Lower lobe of right lung (tissue), 2 donors: ENCODE measurements at regions not wholly inside any gene's neighbourhood (a gene's known extent, or its start where the extent isn't known, plus 50 kb on each side); places are given as distances from the start of the nearest gene placed in this dataset.

Source experiments
- ATAC-seq, 2 donors: fragments of 200-7000 bp; cut with Tn5 transposase; one replicate each; pipeline ENCODE4 v1.9.1; 2020 to 2022; ENCODE audit warnings: mild to moderate bottlenecking in 2 of 2, moderate library complexity in 2 of 2
- DNase-seq: peaks from one replicate; pipeline ENCODE4 v3.0.0-alpha.2; 2020
- H3K27ac ChIP-seq: fragments of 200-600 bp; one replicate; pipeline ENCODE4 v1.8.0; 2022
- H3K27me3 ChIP-seq: fragments of 200-600 bp; one replicate; pipeline ENCODE4 v1.8.0; 2022; ENCODE audit warnings: low read depth
- H3K36me3 ChIP-seq: fragments of 200-600 bp; one replicate; pipeline ENCODE4 v1.8.0; 2022; ENCODE audit warnings: mild to moderate bottlenecking
- H3K4me1 ChIP-seq: fragments of 200-600 bp; one replicate; pipeline ENCODE4 v1.8.0; 2022
- H3K4me3 ChIP-seq: fragments of 200-600 bp; one replicate; pipeline ENCODE4 v1.8.0; 2022; ENCODE audit warnings: mild to moderate bottlenecking
- H3K9me3 ChIP-seq: fragments of 200-600 bp; one replicate; pipeline ENCODE4 v1.8.0; 2022
- intact Hi-C: fragments of 100-400 bp; cut with DNase I; formaldehyde crosslinking; loops from one replicate; pipeline ENCODE4 v1.11.0; 2022
- TF ChIP-seq, protein P1 (sequence below): fragments of 200-600 bp; IDR thresholded peaks from one replicate; pipeline ENCODE4 v1.8.0; 2022; ENCODE audit warnings: antibody characterized with exemption, mild to moderate bottlenecking
- donor health status: DM: no; HTN: yes; CAD: no; lungs with severe emphysema.

DNA sequence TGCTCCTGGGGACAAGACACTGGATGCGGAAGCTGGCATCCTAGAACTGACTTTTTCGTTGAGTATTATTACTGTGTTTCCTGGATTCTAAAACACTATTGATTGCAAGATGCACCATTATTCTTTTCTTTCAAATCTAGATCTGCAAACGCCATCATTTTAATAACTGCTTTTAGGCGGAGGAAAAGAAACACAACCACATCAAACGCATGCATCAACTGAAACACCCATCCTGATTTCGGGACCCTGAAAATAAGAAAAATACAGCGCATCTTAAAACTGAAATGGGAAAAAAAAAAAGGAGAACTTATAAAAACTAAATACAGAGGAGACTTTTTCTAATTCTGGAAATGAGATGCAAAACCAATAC lies 103.7 kb upstream of the MAX start:
- no peak for DNase-seq
- peaks cover under 1% of the 10 kb centered on the region for H3K4me1 ChIP-seq
- intact Hi-C loops = no loop called here
- H3K36me3 ChIP-seq = no peaks in the 10 kb centered on the region
- no peak overlapping the region for H3K27ac ChIP-seq
- no peak for ATAC-seq
- no peaks in the 10 kb centered on the region for H3K9me3 ChIP-seq
- TF ChIP-seq, protein P1, sequence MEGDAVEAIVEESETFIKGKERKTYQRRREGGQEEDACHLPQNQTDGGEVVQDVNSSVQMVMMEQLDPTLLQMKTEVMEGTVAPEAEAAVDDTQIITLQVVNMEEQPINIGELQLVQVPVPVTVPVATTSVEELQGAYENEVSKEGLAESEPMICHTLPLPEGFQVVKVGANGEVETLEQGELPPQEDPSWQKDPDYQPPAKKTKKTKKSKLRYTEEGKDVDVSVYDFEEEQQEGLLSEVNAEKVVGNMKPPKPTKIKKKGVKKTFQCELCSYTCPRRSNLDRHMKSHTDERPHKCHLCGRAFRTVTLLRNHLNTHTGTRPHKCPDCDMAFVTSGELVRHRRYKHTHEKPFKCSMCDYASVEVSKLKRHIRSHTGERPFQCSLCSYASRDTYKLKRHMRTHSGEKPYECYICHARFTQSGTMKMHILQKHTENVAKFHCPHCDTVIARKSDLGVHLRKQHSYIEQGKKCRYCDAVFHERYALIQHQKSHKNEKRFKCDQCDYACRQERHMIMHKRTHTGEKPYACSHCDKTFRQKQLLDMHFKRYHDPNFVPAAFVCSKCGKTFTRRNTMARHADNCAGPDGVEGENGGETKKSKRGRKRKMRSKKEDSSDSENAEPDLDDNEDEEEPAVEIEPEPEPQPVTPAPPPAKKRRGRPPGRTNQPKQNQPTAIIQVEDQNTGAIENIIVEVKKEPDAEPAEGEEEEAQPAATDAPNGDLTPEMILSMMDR = no peak
- no peaks in the 10 kb centered on the region for H3K27me3 ChIP-seq
- H3K4me3 ChIP-seq = no peak overlapping the region

DNA sequence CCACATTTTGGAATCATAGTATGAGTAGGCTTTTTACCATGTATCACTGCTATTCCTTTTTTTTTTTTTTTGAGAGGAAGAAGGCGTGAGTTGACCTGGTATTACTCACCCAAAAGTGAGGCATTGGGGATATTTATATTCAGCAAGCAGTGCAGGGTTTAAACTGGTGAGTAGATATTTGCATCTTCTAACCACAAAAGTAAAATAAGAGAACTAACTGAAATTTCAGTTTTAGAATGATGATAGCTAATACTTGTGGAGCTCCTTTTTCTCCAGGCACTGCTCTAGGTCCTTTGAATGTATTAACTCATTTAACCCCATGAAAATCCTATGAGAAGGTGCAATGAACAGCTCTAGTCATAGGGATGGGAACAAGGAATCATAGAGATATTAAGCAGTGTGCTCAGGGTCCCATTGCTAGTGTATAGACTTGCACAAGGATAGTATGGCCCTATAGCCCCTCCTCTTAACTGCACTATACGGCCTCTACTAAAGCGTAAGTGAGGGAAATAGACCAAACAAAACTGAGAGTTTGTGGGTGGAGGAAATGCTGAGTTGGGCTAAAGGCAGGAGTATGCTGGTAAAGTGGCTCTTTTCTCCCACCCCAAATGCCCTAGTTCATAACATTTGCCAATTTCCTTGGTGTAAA lies 104.3 kb upstream of the MAX start:
- no peak overlapping the region for H3K27ac ChIP-seq
- no peaks in the 10 kb centered on the region for H3K9me3 ChIP-seq
- intact Hi-C loops = no loop called here
- DNase-seq = no peak
- peaks cover 4% of the 10 kb centered on the region for H3K4me1 ChIP-seq
- H3K36me3 ChIP-seq = no peaks in the 10 kb centered on the region
- TF ChIP-seq, protein P1 = no peak
- H3K27me3 ChIP-seq = no peaks in the 10 kb centered on the region
- H3K4me3 ChIP-seq = no peak overlapping the region
- no peak for ATAC-seq

GRCh38 chr14:65208548-65208947 lies 106.2 kb upstream of the MAX start:
- Histone ChIP-seq H3K27ac (no peak overlapping the region), H3K4me3 (no peak overlapping the region), H3K9me3 (no peaks in the 10 kb centered on the region), H3K36me3 (no peaks in the 10 kb centered on the region), H3K27me3 (no peaks in the 10 kb centered on the region), H3K4me1 (peaks cover 4% of the 10 kb centered on the region)
- intact Hi-C loops = no loop called here
- ATAC-seq (no peak), DNase-seq (no peak)
- TF ChIP-seq, protein P1 = no peak

DNA sequence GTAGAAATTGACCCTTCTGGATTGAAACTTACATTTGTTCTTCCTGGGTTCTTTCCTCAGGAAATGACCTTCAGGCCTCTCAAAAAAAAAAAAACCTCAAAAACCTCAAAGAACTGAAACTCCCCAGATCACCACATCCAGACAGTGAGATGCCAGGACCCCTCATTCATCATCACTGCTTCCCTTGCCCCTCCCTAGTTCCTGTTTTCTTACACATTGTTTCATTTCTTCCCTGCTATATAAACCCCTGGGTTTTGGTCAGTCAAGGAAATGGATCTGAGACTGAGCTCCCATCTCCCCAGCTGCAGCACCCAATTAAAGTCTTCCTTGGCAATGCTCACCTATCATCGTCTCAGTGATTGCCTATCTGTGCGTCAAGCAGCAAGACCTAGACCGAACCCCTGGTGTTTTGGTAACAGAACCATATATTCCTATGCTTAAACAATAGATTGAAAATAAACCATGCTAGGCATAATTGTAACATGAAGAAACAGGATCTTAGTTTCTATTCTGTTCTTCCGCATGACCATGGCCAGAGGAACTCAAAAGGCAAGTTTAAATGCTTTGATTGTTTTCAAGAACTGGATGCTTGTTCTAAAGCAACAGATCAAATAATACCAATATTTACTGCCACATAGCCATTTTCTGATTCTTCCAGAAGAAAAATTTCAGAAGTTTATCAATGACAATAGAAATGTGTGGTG lies 108.0 kb upstream of the MAX start:
- no peak for DNase-seq
- no peak for ATAC-seq
- no peaks in the 10 kb centered on the region for H3K27me3 ChIP-seq
- H3K4me3 ChIP-seq = no peak overlapping the region
- intact Hi-C loops = no loop called here
- no peaks in the 10 kb centered on the region for H3K9me3 ChIP-seq
- no peak overlapping the region for H3K27ac ChIP-seq
- H3K36me3 ChIP-seq = no peaks in the 10 kb centered on the region
- peaks cover 4% of the 10 kb centered on the region for H3K4me1 ChIP-seq
- TF ChIP-seq, protein P1 = no peak

DNA sequence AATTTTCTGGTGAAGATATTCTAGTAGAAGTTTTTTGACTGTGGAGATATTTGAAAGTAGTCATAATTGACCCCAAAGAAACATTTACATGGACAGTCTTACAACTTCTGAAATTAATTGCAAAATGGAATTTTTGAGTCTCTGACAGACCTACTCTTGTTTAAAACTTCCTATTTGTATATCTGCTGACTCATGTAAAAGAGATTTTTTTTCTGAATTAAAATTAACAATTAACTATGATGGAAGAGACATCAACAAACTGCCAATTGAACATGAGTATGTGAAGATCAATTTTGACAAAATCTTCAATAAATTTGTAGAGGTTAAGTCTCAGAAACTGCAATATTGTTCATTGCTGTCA lies 108.5 kb upstream of the MAX start:
- H3K27me3 ChIP-seq = no peaks in the 10 kb centered on the region
- peaks cover 4% of the 10 kb centered on the region for H3K4me1 ChIP-seq
- TF ChIP-seq, protein P1 = no peak
- no peaks in the 10 kb centered on the region for H3K36me3 ChIP-seq
- no peak overlapping the region for H3K4me3 ChIP-seq
- ATAC-seq = no peak
- no peak overlapping the region for H3K27ac ChIP-seq
- DNase-seq = no peak
- intact Hi-C loops = no loop called here
- H3K9me3 ChIP-seq = no peaks in the 10 kb centered on the region
